CD4-positive, CD25-positive, alpha-beta regulatory T cell (primary cell): ENCODE measurements at regions not wholly inside any gene's neighbourhood (a gene's known extent, or its start where the extent isn't known, plus 50 kb on each side); places are given as distances from the start of the nearest gene placed in this dataset.

Source experiments
- ATAC-seq, 2 donors: fragments of 150-1000 bp; cut with Tn5 transposase; one replicate each; pipeline ENCODE4 v1.10.0; 2021; ENCODE audit warnings: low read depth in 2 of 2, moderate number of reproducible peaks in 2 of 2, moderate library complexity in 1 of 2
- DNase-seq, 3 donors: peaks; one replicate each; pipeline versions ENCODE4 v3.0.0 to v3.0.0-alpha.2; 2012 to 2022; ENCODE audit warnings: mixed read lengths in 1 of 3
- H3K27ac ChIP-seq: one replicate; pipeline ENCODE4 v1.7.0; 2013; ENCODE audit warnings: mild to moderate bottlenecking, low read length; ENCODE audit not compliant: insufficient read depth, poor library complexity, severe bottlenecking
- H3K27me3 ChIP-seq: one replicate; pipeline ENCODE4 v1.7.0; 2013; ENCODE audit warnings: low read length; ENCODE audit not compliant: control insufficient read depth, insufficient read depth
- H3K36me3 ChIP-seq: one replicate; pipeline ENCODE4 v1.7.0; 2013; ENCODE audit warnings: mild to moderate bottlenecking, low read length, moderate library complexity; ENCODE audit not compliant: control insufficient read depth, insufficient read depth
- H3K4me1 ChIP-seq: 2 replicates; pipeline ENCODE4 v1.7.0; 2013; ENCODE audit warnings: mild to moderate bottlenecking, low read length; ENCODE audit not compliant: insufficient read depth, control insufficient read depth, poor library complexity, severe bottlenecking
- H3K4me3 ChIP-seq: one replicate; pipeline ENCODE4 v1.7.0; 2013; ENCODE audit warnings: low read depth, mild to moderate bottlenecking, low read length, moderate library complexity
- H3K9me3 ChIP-seq, 2 experiments: 1 replicate in 1 of 2; 2 replicates in 1 of 2; pipeline ENCODE4 v1.7.0; 2013; ENCODE audit warnings: low read length in 2 of 2, mild to moderate bottlenecking in 1 of 2, moderate library complexity in 1 of 2; ENCODE audit not compliant: control insufficient read depth in 2 of 2
- H3K27ac Mint-ChIP-seq, 3 donors: one replicate each; pipeline ENCODE4 v1.8.0; 2020 to 2022; ENCODE audit warnings: mild to moderate bottlenecking in 3 of 3, mixed read lengths in 3 of 3, moderate library complexity in 2 of 3
- H3K27me3 Mint-ChIP-seq: one replicate; pipeline ENCODE4 v1.8.0; 2022; ENCODE audit warnings: mild to moderate bottlenecking, mixed read lengths
- H3K36me3 Mint-ChIP-seq: one replicate; pipeline ENCODE4 v1.8.0; 2020; ENCODE audit warnings: mixed read lengths
- H3K4me1 Mint-ChIP-seq, 4 donors: one replicate each; pipeline ENCODE4 v1.8.0; 2020 to 2022; ENCODE audit warnings: mixed read lengths in 4 of 4, mild to moderate bottlenecking in 1 of 4
- H3K4me3 Mint-ChIP-seq, 4 donors: one replicate each; pipeline ENCODE4 v1.8.0; 2020 to 2022; ENCODE audit warnings: mild to moderate bottlenecking in 4 of 4, mixed read lengths in 4 of 4, moderate library complexity in 3 of 4
- H3K9me3 Mint-ChIP-seq, 7 donors: one replicate each; pipeline ENCODE4 v1.8.0; 2020 to 2022; ENCODE audit warnings: mixed read lengths in 7 of 7, mild to moderate bottlenecking in 3 of 7, moderate library complexity in 2 of 7

- ATAC-seq (no peak), DNase-seq (no peak)
- no peaks in the 10 kb centered on the region for H3K9me3 ChIP-seq
- peaks cover 9% of the 10 kb centered on the region for H3K4me1 ChIP-seq
- H3K27me3 Mint-ChIP-seq = no peaks in the 10 kb centered on the region
- H3K4me3 Mint-ChIP-seq = no peak overlapping the region
- no peaks in the 10 kb centered on the region for H3K27me3 ChIP-seq
- peaks cover 0 to 2% (median 0%) of the 10 kb centered on the region in 7 donors for H3K9me3 Mint-ChIP-seq
- H3K4me3 ChIP-seq = no peak overlapping the region
- peaks cover 20 to 40% (median 35%) of the 10 kb centered on the region in 4 donors for H3K4me1 Mint-ChIP-seq
- H3K36me3 Mint-ChIP-seq = peaks cover 23% of the 10 kb centered on the region
- no peaks in the 10 kb centered on the region for H3K36me3 ChIP-seq
- H3K27ac ChIP-seq = no peak overlapping the region
- H3K27ac Mint-ChIP-seq = no peak overlapping the region
These were observed 53.0 kb upstream of the FUCA2 start for GRCh38 chr6:143564484-143565017.

GRCh38 chr6:143562143-143562542 is 50.6 kb upstream of the FUCA2 start:
- Histone ChIP-seq H3K9me3 (no peaks in the 10 kb centered on the region), H3K27ac (no peak overlapping the region), H3K36me3 (peaks cover 3% of the 10 kb centered on the region), H3K4me1 (peaks cover 6% of the 10 kb centered on the region), H3K27me3 (no peaks in the 10 kb centered on the region), H3K4me3 (no peak overlapping the region)
- H3K4me3 Mint-ChIP-seq = no peak overlapping the region
- peaks cover 23 to 38% (median 31%) of the 10 kb centered on the region in 4 donors for H3K4me1 Mint-ChIP-seq
- ATAC-seq (no peak), DNase-seq (no peak)
- peak overlapping the region in 2 of 3 donors; percentile 49 to 88 for H3K27ac Mint-ChIP-seq
- H3K36me3 Mint-ChIP-seq = peaks cover 15% of the 10 kb centered on the region
- H3K9me3 Mint-ChIP-seq = peaks cover 0 to 2% (median 0%) of the 10 kb centered on the region in 7 donors
- no peaks in the 10 kb centered on the region for H3K27me3 Mint-ChIP-seq
